ENCODE measurements at regions not wholly inside any gene's neighbourhood (a gene's known extent, or its start where the extent isn't known, plus 50 kb on each side); places are given as distances from the start of the nearest gene placed in this dataset.

GRCh38 chr6:1086446-1087153 lies 225.3 kb upstream of the FOXQ1 start:
- Mint-ChIP-seq H3K4me1 (0 out of 2 replicates have a peak, but pooled peaks cover 4% of the 10 kb centered on the region), H3K36me3 (no peaks in the 10 kb centered on the region), H3K27me3 (ENCODE audit: low read depth) (no peaks in the 10 kb centered on the region; the same call in 1 of the 2 replicates), H3K4me3 (no peak overlapping the region), H3K27ac (no peak overlapping the region), H3K9me3 (no peaks in the 10 kb centered on the region)
- ATAC-seq = no peak
- no peak for DNase-seq (ENCODE audit: low spot score)
- ChIA-PET POLR2A (no interaction called here), CTCF (interaction anchor here (0.9 kb wide), 1 partner anchor 174 kb away, joined by 3 read pairs; no protein-coding TSS in a partner anchor)
- TF ChIP-seq MXD4 (CRISPR knock-in tag; IDR thresholded peaks at IDR 0.05; ENCODE audit: borderline replicate concordance) = no peak

DNA sequence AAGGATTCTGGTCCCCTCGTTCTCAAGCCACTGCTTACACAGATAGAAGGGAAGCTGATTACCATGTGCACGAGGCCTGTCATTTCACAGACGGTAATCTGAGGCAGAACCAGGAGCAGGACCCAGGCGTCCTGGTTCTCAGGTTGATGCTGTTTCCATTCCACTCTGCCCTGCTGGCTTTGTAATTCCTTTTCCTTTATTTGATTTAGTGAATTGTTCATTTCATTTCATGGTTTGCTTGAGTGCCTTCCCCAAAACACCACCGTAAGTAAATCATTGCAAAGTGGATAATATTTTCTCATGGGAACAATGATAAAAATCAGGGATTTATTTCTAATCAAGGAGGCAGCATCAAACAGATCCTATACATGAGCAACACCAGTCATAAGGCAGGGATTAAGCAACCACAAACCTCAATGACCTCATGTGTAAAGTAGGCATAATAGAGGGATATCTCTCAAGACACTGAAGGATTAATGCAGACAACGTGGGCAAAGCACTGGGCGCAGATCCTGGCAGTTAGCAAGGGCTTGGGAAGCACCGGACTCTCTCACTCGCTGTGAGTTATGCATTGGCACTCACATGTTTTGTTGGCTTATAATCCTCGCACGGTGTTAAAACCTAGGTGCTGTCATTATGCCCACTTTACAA lies 229.5 kb upstream of the FOXQ1 start:
- no peaks in the 10 kb centered on the region for H3K36me3 Mint-ChIP-seq
- no peaks in the 10 kb centered on the region for H3K9me3 Mint-ChIP-seq
- no peak overlapping the region for H3K4me3 Mint-ChIP-seq
- POLR2A ChIA-PET = no interaction called here
- no peak for ATAC-seq
- H3K27ac Mint-ChIP-seq = no peak overlapping the region
- CTCF ChIA-PET = no interaction called here
- TF ChIP-seq CBFB (CRISPR knock-in tag; IDR thresholded peaks at IDR 0.05; ENCODE audit: low read depth) (no peak), ZNF532 (CRISPR knock-in tag; IDR thresholded peaks at IDR 0.05; ENCODE audit: borderline replicate concordance) (no peak)
- 0 out of 2 replicates have a peak, but pooled peaks cover 4% of the 10 kb centered on the region for H3K4me1 Mint-ChIP-seq
- H3K27me3 Mint-ChIP-seq (ENCODE audit: low read depth) = no peaks in the 10 kb centered on the region; the same call in 1 of the 2 replicates
- DNase-seq (ENCODE audit: low spot score) = no peak

DNA sequence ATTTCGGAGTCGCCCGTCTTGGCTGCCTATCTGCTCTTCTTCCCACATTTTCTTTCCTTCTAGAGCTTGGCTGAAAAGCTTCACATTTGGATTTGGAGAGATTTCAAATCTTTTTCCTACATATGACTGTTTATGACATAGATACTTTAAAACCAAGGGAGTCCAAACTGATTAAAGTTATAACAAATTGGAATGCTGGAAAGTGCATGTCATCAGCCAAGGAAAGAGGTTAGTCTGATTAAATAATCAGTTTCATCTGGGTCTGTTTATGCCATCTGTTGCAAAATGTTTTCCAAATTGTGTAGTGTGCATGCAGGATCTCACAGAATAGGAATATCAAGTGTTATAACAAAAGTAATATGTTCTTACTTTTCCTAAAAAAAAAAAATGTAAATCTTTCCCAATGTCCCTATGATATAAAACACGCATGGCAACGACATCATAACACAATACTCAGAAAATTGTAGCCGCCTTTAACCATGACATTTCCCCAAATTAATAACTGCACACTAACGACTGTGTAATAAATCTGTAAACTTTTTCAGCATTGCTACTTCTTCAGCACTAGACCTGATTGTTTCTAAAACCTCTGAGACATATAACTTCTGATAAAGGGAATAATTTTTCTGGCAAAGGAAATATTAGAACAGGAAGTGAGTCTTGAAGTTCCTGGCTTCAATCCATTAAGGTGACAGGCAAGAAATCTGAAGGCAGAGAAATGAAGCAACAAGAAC lies 230.2 kb upstream of the FOXQ1 start:
- DNase-seq (ENCODE audit: low spot score) (no peak), ATAC-seq (no peak)
- Mint-ChIP-seq H3K27ac (no peak overlapping the region), H3K36me3 (no peaks in the 10 kb centered on the region), H3K9me3 (no peaks in the 10 kb centered on the region), H3K4me1 (no peaks in the 10 kb centered on the region), H3K27me3 (ENCODE audit: low read depth) (no peaks in the 10 kb centered on the region; the same call in 1 of the 2 replicates), H3K4me3 (no peak overlapping the region)
- POLR2A ChIA-PET = interaction anchor here (1.0 kb wide), 1 partner anchor 15 kb away, joined by 3 read pairs; no protein-coding TSS in a partner anchor
- CTCF ChIA-PET = no interaction called here
- TF ChIP-seq E2F1 (CRISPR knock-in tag; IDR thresholded peaks at IDR 0.05) (no peak), JUN (CRISPR knock-in tag; IDR thresholded peaks at IDR 0.05) (no peak), HMGXB4 (CRISPR knock-in tag; IDR thresholded peaks at IDR 0.05) (no peak), ZNF671 (CRISPR knock-in tag; IDR thresholded peaks at IDR 0.05) (no peak)
